MM.1S (cell line): ENCODE measurements at regions not wholly inside any gene's neighbourhood (a gene's known extent, or its start where the extent isn't known, plus 50 kb on each side); places are given as distances from the start of the nearest gene placed in this dataset.

ENCODE experiments used
- CTCF ChIP-seq: fragments of 300-600 bp; sonication (generic); IDR thresholded peaks from 2 replicates; pipeline ENCODE4 v1.5.1; 2016; ENCODE audit warnings: antibody characterized with exemption, low read length, mixed read lengths
- EZH2 ChIP-seq: fragments of 300-600 bp; sonication (generic); optimal IDR thresholded peaks from 2 replicates; pipeline ENCODE3; 2017; ENCODE audit warnings: low read depth, mild to moderate bottlenecking, antibody characterized with exemption, low read length, mixed read lengths
- EZH2phosphoT487 ChIP-seq: fragments of 300-600 bp; sonication (generic); IDR thresholded peaks from 2 replicates; pipeline ENCODE4 v1.6.1; 2018; ENCODE audit warnings: antibody characterized with exemption, low read length

GRCh38 chr6:23348185-23348584 lies 777.8 kb upstream of the NRSN1 start:
- TF ChIP-seq CTCF = no peak
- TF ChIP-seq EZH2 = no peak
- TF ChIP-seq EZH2phosphoT487 = no peak
